DOHH2 (cell line): ENCODE measurements at regions not wholly inside any gene's neighbourhood (a gene's known extent, or its start where the extent isn't known, plus 50 kb on each side); places are given as distances from the start of the nearest gene placed in this dataset.

Source experiments
- CTCF ChIP-seq: fragments of 200-600 bp; sonication (generic); IDR thresholded peaks from one replicate; pipeline ENCODE4 v1.5.1; 2014; ENCODE audit warnings: antibody characterized with exemption, mild to moderate bottlenecking, low read depth, low read length; ENCODE audit not compliant: poor library complexity, severe bottlenecking
- EZH2phosphoT487 ChIP-seq: fragments of 200-600 bp; sonication (generic); IDR thresholded peaks from 2 replicates; pipeline ENCODE4 v1.6.1; 2017; ENCODE audit warnings: borderline replicate concordance, mild to moderate bottlenecking, antibody characterized with exemption, low read length, moderate library complexity, mixed read lengths

- no peak for TF ChIP-seq CTCF
- no peak for TF ChIP-seq EZH2phosphoT487
Observed at GRCh38 chr18:22009242-22009641, 160.1 kb upstream of the GATA6 start.
